ENCODE measurements at regions not wholly inside any gene's neighbourhood (a gene's known extent, or its start where the extent isn't known, plus 50 kb on each side); places are given as distances from the start of the nearest gene placed in this dataset.
"Not testable (repeated sequence)": the region's sequence is repeated elsewhere in the genome, so short reads cannot be mapped to it uniquely, and the experiment has no call there.

GRCh38 chr7:91356915-91357314, 92.7 kb downstream of the FZD1 start:
- no peak for DNase-seq

- DNase-seq: no peak
Observed at GRCh38 chr7:91357379-91357778, 93.1 kb downstream of the FZD1 start.

- DNase-seq: no peak
Observed at GRCh38 chr7:91357901-91358300, 93.7 kb downstream of the FZD1 start.

GRCh38 chr7:91358303-91358702, 94.1 kb downstream of the FZD1 start:
- no peak for DNase-seq

GRCh38 chr7:91365097-91365496, 100.9 kb downstream of the FZD1 start:
- DNase-seq: not testable (repeated sequence)

- no peak for DNase-seq
Observed at GRCh38 chr7:91366091-91366490, 101.9 kb downstream of the FZD1 start.

- DNase-seq: no peak
Observed at GRCh38 chr7:91367812-91368578, 103.8 kb downstream of the FZD1 start.

GRCh38 chr7:91372323-91372722, 108.1 kb downstream of the FZD1 start:
- no peak for DNase-seq

GRCh38 chr7:91373111-91373800, 109.0 kb downstream of the FZD1 start:
- DNase-seq: no peak

- DNase-seq: no peak
Observed at GRCh38 chr7:91374321-91374989, 110.2 kb downstream of the FZD1 start.

GRCh38 chr7:91375378-91375777, 111.1 kb downstream of the FZD1 start:
- DNase-seq: no peak

- DNase-seq: no peak
Observed at GRCh38 chr7:91378131-91378530, 113.9 kb downstream of the FZD1 start.

- no peak for DNase-seq
Observed at GRCh38 chr7:91379236-91379635, 115.0 kb downstream of the FZD1 start.

- DNase-seq: no peak
Observed at GRCh38 chr7:91379991-91380390, 115.8 kb downstream of the FZD1 start.

GRCh38 chr7:91383053-91383904, 119.0 kb downstream of the FZD1 start:
- peak; percentile 59 for DNase-seq

- DNase-seq: no peak
Observed at GRCh38 chr7:91383905-91384274, 119.7 kb downstream of the FZD1 start.

- not testable (repeated sequence) for DNase-seq
Observed at GRCh38 chr7:91394757-91395156, 130.5 kb downstream of the FZD1 start.

- DNase-seq: not testable (repeated sequence)
Observed at GRCh38 chr7:91395313-91395712, 131.1 kb downstream of the FZD1 start.

- no peak for DNase-seq
Observed at GRCh38 chr7:91397096-91397495, 132.9 kb downstream of the FZD1 start.

GRCh38 chr7:91397612-91398011, 133.4 kb downstream of the FZD1 start:
- no peak for DNase-seq

- no peak for DNase-seq
Observed at GRCh38 chr7:91398341-91398740, 134.1 kb downstream of the FZD1 start.
